Tibial nerve (tissue), 4 donors: ENCODE measurements at regions not wholly inside any gene's neighbourhood (a gene's known extent, or its start where the extent isn't known, plus 50 kb on each side); places are given as distances from the start of the nearest gene placed in this dataset.

ENCODE experiments used
- DNase-seq, 2 donors: peaks; one replicate each; pipeline ENCODE4 v3.0.0-alpha.2; 2019; ENCODE audit warnings: low spot score in 2 of 2
- H3K27ac ChIP-seq, 4 donors: fragments of 200-600 bp; sonication (generic) in 3 of 4; one replicate each; pipeline ENCODE4 v1.5.1; 2017 to 2019; ENCODE audit warnings: mild to moderate bottlenecking in 1 of 4
- H3K27me3 ChIP-seq, 2 donors: fragments of 200-600 bp; sonication (generic) in 1 of 2; one replicate each; pipeline versions ENCODE4 v1.5.1 to v1.6.0; 2017 to 2019
- H3K36me3 ChIP-seq, 3 donors: fragments of 200-600 bp; sonication (generic); one replicate each; pipeline ENCODE4 v1.5.1; 2018 to 2019
- H3K4me1 ChIP-seq, 4 donors: fragments of 200-600 bp; sonication (generic) in 3 of 4; one replicate each; pipeline ENCODE4 v1.5.1; 2017 to 2019
- H3K4me3 ChIP-seq, 4 donors: fragments of 200-600 bp; sonication (generic) in 3 of 4; one replicate each; pipeline ENCODE4 v1.5.1; 2017 to 2019; ENCODE audit warnings: mild to moderate bottlenecking in 1 of 4, moderate library complexity in 1 of 4
- H3K9me3 ChIP-seq, 4 donors: fragments of 200-600 bp; sonication (generic) in 3 of 4; one replicate each; pipeline ENCODE4 v1.5.1; 2017 to 2019
- EP300 ChIP-seq, 2 donors: sonication (generic); formaldehyde crosslinking; IDR thresholded peaks; one replicate each; pipeline ENCODE4 v1.6.1; 2017; ENCODE audit warnings: antibody characterized with exemption in 2 of 2, mild to moderate bottlenecking in 1 of 2
- POLR2A ChIP-seq, 2 donors: fragments of 450-650 bp; IDR thresholded peaks; one replicate each; pipeline ENCODE4 v1.6.1; 2017; ENCODE audit warnings: antibody characterized with exemption in 2 of 2, mild to moderate bottlenecking in 2 of 2, moderate library complexity in 2 of 2
- WGBS, 2 donors: methylation state at CpG; one replicate each; pipeline ENCODE4 v1.1.5; 2018; 5-methylcytosine and 5-hydroxymethylcytosine counted together
- TF ChIP-seq, protein P1 (sequence below), 5 experiments: fragments of 200-600 bp in 3 of 5; fragments of 450-650 bp in 2 of 5; sonication (generic) in 3 of 5; IDR thresholded peaks; one replicate each; pipeline ENCODE4 v1.5.1; 2016 to 2019; ENCODE audit warnings: antibody characterized with exemption in 5 of 5, mild to moderate bottlenecking in 3 of 5, moderate library complexity in 2 of 5

DNA sequence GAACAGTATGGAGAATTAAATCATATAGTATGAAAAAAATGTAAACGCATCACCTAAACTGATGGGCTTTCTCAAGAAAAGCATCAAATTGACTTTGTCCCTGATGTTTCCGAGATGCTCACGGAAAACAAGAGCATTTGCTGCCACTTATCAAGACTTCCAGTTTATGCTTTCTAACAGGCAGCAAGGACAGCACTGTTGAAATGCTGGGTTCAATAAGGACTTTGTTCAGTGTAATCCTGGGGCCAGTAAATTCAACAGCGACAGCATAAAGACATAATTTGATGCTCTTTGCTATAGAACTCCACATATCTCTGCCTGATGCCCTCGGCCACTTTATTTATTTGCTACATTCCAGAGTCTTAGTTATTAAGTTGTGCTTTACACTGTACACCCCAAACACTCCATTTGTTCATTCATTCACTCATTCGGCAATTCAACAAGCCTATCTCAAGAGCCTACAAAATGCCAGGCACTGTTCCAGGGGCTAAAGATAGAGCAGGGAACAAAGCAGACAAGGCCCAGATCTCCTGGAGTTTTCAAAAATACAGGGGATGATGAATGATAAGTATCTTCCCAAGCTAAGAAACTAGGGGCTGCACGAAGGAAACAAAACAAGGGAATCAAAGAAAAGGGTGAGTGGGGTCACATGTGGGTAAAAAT, 294.6 kb downstream of the ZNF608 start:
- peak overlapping the region in 1 of 4 donors; percentile 31 for H3K27ac ChIP-seq
- 58 to 59% methylated on average over 7 of the region's 7 CpGs for WGBS, 2 donors
- H3K27me3 ChIP-seq, result no peaks in the 10 kb centered on the region
- no peak for DNase-seq
- H3K4me1 ChIP-seq, result no peaks in the 10 kb centered on the region
- no peaks in the 10 kb centered on the region for H3K36me3 ChIP-seq
- no peak overlapping the region for H3K4me3 ChIP-seq
- no peaks in the 10 kb centered on the region for H3K9me3 ChIP-seq
- TF ChIP-seq, protein P1, sequence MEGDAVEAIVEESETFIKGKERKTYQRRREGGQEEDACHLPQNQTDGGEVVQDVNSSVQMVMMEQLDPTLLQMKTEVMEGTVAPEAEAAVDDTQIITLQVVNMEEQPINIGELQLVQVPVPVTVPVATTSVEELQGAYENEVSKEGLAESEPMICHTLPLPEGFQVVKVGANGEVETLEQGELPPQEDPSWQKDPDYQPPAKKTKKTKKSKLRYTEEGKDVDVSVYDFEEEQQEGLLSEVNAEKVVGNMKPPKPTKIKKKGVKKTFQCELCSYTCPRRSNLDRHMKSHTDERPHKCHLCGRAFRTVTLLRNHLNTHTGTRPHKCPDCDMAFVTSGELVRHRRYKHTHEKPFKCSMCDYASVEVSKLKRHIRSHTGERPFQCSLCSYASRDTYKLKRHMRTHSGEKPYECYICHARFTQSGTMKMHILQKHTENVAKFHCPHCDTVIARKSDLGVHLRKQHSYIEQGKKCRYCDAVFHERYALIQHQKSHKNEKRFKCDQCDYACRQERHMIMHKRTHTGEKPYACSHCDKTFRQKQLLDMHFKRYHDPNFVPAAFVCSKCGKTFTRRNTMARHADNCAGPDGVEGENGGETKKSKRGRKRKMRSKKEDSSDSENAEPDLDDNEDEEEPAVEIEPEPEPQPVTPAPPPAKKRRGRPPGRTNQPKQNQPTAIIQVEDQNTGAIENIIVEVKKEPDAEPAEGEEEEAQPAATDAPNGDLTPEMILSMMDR (IDR thresholded peaks at IDR 0.05), result no peak
- no peak for TF ChIP-seq POLR2A (IDR thresholded peaks at IDR 0.05)
- TF ChIP-seq EP300 (IDR thresholded peaks at IDR 0.05), result no peak

DNA sequence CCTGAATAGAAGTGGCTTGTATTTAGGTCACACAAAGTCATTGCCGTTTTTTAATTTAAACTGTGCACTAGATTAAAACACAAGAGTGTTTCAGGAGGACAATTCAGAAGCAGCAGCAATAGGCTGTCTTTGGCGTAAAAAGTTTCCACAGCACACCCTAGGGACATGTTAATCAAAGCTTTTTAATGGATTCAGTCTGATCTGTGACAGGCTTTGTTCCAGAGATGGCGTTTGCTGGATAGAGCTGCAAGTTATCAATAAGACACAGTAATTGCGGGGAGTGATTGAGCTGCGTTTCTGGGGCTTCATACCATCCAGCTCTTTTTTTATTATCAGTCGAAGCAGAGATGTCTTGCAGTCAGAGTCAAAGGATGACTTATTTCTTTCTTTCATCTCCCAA, 300.3 kb downstream of the ZNF608 start:
- Histone ChIP-seq H3K9me3 (no peaks in the 10 kb centered on the region), H3K4me3 (no peak overlapping the region), H3K36me3 (no peaks in the 10 kb centered on the region), H3K27ac (no peak overlapping the region), H3K4me1 (no peaks in the 10 kb centered on the region), H3K27me3 (no peaks in the 10 kb centered on the region)
- DNase-seq, result no peak
- WGBS, 2 donors, result 53 to 55% methylated on average over 6 of the region's 6 CpGs
- TF ChIP-seq POLR2A (IDR thresholded peaks at IDR 0.05) (no peak), EP300 (IDR thresholded peaks at IDR 0.05) (no peak)
- TF ChIP-seq, protein P1 (IDR thresholded peaks at IDR 0.05), result no peak

DNA sequence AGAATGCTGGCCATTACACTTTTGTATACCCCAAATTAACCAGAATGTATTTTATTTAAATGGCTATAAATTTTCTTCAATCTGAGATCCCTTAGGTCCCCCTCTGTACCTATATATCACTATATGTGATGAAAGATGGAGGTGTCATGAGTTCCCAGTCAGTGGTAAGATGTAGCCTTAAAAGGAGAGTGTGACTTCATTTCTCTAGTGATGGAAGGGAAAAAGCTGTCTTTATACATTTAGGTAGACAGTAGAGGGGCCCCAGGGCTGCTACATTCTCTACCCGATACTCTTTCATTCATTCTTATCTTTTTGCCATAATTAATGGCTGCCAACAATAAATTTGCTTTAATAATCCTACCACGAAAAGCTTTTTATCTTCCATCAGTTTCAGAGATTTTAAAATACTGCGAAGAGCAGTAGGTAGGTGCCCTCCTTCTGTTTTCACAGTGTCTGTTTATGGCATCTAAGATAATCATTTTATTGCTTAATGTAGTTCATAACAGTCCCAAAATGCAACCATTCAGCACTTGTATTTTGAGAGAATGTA, 301.3 kb downstream of the ZNF608 start:
- H3K27ac ChIP-seq, result no peak overlapping the region

DNA sequence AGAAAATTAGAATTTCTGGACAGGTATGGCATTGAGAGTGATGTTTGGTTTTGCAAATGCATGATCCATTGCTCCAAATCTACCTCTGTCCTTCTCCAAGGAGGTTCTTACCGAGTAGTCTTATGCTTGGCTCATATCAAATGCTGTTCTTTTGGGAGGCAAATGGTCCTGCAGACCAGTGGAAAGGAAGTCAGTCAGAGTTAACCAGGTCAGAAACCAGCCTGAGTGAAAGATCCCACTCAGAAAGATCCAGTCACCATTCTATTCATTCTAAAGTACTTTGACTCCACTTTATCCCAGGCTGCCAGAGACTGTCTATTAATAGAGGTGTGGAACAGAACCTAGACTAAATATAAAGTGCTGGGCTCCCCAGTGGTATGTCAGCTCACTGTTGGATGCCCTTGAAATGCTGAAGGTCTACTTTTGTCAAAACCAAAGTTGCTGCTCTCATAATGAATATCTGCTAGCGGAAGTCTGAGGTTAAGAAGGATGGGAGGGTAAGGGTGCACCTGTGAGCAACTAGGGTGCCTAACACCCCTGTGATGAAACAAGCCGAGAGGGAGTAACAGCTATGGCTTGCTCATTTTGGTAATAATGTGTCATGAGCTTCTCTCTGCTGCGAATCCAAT, 302.2 kb downstream of the ZNF608 start:
- no peak for TF ChIP-seq EP300 (IDR thresholded peaks at IDR 0.05)
- TF ChIP-seq POLR2A (IDR thresholded peaks at IDR 0.05), result no peak
- TF ChIP-seq, protein P1 (IDR thresholded peaks at IDR 0.05), result no peak
- no peaks in the 10 kb centered on the region for H3K4me1 ChIP-seq
- DNase-seq, result no peak
- H3K36me3 ChIP-seq, result no peaks in the 10 kb centered on the region
- H3K9me3 ChIP-seq, result no peaks in the 10 kb centered on the region
- no peaks in the 10 kb centered on the region for H3K27me3 ChIP-seq
- H3K27ac ChIP-seq, result no peak overlapping the region
- H3K4me3 ChIP-seq, result no peak overlapping the region
- WGBS, 2 donors, result 92 to 96% methylated on average over 4 of the region's 4 CpGs

More for the DNA sequence above, 301.3 kb downstream of the ZNF608 start:
- Histone ChIP-seq H3K27me3 (no peaks in the 10 kb centered on the region), H3K36me3 (no peaks in the 10 kb centered on the region), H3K9me3 (no peaks in the 10 kb centered on the region), H3K4me3 (no peak overlapping the region), H3K4me1 (no peaks in the 10 kb centered on the region)
- TF ChIP-seq, protein P1 (IDR thresholded peaks at IDR 0.05), result no peak
- TF ChIP-seq EP300 (IDR thresholded peaks at IDR 0.05) (no peak), POLR2A (IDR thresholded peaks at IDR 0.05) (no peak)
- WGBS, 2 donors, result 95 to 98% methylated on average over 3 of the region's 3 CpGs
- no peak for DNase-seq

DNA sequence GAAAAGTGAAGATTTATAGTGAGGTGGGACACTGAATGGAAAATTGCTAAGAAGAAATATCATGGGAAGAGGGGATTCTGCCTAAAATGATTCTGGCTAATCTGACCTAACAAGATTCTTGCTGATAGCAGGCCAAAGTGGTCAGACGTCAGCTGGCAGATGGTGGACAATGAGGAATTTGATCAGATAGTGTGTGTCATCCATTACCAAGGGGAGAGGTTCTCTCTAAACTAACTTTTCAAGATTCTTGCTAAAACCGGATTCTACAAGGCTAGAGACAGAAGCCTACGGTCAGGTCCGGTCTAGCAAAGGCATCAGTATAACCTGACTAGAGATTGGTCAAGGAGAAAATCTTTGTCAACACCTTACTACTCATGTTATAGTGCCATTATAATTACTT, 306.0 kb downstream of the ZNF608 start:
- WGBS, 2 donors, result 89 to 92% methylated on average over 4 of the region's 4 CpGs
- Histone ChIP-seq H3K27ac (no peak overlapping the region), H3K9me3 (peaks cover 0 to 2% (median 0%) of the 10 kb centered on the region in 4 donors), H3K36me3 (no peaks in the 10 kb centered on the region), H3K4me1 (no peaks in the 10 kb centered on the region), H3K4me3 (no peak overlapping the region), H3K27me3 (no peaks in the 10 kb centered on the region)
- DNase-seq, result no peak
- TF ChIP-seq EP300 (IDR thresholded peaks at IDR 0.05) (no peak), POLR2A (IDR thresholded peaks at IDR 0.05) (no peak)
- TF ChIP-seq, protein P1 (IDR thresholded peaks at IDR 0.05), result no peak
